Stimulated activated CD8-positive, alpha-beta memory T cell treated with anti-CD3 and anti-CD28 coated beads, Interleukin-4, amount 100 ng/mL, for 24 hours (primary cell): ENCODE measurements at regions not wholly inside any gene's neighbourhood (a gene's known extent, or its start where the extent isn't known, plus 50 kb on each side); places are given as distances from the start of the nearest gene placed in this dataset.

Experiments
- DNase-seq: peaks from one replicate; pipeline ENCODE4 v3.0.0-alpha.2; 2020; ENCODE audit warnings: low read depth

DNA sequence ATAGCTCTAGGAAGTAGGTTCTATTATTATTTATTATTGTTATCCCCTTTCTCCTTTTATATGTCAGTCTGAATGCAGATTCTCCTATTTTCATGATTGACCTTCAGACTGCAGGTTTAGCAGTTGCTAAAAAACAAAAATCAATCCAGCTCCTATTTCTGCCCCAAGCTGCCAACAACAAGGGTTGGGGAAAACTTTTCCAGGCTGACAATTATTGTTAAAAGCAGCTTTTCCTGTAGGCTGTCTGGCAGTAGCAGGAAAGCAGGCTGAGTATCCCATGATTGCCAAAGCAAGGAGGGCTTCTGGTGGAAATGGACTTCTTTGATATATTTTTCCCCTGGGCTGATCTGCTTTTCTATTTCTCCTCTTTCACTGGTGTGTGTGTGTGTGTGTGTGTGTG, 78.0 kb upstream of the CTLA4 start:
- DNase-seq: no peak

DNA sequence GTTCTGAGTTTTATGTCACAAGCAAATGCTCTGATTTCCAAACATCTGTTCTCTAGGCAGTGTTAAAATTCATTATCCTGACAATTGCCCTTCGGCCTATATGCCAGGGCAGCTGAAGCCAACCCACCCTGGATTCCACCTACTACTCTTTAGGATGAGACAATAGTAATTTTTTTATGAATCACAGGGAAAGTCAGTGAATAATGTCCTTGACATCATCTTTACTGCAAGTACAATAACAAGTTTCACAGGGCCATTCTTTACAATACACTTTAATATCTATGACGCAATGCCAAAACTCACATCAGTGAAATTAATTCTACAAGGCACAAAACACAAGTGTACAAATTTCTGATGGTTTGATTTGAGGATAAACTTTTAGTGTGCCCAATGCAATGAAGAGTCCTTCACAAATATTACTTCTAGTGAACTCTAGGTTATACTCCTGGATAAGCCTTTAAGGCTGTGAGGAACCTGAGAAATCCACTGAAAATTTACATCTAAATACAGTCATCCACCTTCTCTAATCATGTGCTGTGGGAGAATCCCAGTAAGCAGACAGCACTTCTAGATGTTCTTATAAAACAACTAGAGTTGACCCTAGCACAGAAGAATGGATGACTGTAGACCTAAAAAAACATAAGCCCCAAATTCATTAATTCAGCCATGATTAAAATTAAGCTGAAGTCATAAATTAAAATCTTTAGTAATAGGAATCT, 77.3 kb upstream of the CTLA4 start:
- no peak for DNase-seq

DNA sequence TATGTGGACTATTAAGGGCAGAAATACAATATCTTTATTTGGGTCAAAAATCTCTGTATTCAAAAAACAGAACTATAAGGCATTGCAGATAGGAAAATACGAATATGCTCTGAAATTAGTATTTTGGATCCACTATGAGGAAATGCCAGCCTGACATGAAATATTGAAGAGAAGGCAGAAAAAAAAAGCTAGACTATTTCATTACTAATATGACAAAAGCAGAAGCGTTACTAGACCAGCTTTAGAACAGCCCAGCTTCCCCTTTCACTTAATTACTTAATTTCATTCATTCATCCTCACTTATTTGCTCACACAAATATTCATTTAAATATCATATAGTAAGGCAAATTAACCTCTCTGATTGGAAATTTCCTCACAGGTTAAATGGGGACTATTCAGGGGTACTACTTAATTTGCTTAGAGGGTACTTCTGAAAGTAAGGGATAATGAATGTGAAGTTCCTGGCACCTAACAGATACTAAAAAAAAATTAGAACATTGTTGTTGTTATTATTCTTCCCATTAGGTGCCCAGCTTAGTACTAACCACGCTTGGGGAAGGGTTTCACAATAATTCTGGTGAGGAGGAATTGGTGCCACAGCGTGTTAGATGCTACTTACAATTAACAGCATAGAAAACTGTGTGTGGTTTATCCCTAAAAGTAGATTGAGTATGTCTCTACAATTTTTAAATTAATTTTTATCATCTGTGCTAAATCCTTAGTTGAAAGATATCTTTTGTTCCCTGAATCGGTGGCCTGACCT, 71.1 kb upstream of the CTLA4 start:
- no peak for DNase-seq

- no peak for DNase-seq
These were observed 70.3 kb upstream of the CTLA4 start for GRCh38 chr2:203797276-203797675.

GRCh38 chr2:203797712-203798111, 69.9 kb upstream of the CTLA4 start:
- DNase-seq: no peak

GRCh38 chr2:203798296-203799087, 69.1 kb upstream of the CTLA4 start:
- no peak for DNase-seq

DNA sequence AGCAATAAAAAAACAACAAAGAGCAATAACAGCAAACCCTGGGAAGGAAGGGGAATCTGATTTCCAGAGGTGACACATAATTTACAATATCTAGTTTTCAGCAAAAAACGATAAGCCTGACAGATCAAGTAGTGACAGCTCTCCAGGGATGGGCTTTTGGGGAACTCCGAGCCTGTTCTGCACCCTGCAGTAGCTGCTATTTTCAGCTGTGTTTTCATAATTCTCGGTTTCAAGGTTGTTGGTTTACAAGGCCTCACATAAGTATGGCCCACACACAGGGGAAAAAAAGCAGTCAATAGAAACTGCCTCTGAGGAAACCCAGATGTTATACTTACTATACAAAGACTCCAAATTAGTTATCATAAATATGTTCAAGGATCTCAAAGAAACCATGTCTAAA, 67.7 kb upstream of the CTLA4 start:
- DNase-seq: no peak

DNA sequence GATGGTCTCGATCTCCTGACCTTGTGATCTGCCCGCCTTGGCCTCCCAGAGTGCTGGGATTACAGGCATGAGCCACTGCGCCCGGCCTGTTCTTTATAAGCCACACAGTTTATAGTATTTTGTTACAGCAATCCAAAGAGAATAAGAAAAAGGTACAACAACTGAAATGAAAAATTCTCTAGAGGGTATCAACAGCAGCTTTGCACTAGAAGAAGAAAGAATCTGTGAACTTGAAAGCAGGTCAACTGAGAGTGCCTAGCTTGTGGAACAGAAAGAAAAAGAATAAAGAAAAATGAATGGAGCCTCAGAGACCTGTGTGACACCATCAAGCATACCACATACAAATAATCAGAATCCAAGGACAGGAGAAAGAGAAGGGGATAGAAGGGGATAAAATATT, 66.8 kb upstream of the CTLA4 start:
- DNase-seq: no peak

GRCh38 chr2:203802342-203803052, 65.1 kb upstream of the CTLA4 start:
- peak; percentile 17 for DNase-seq

DNA sequence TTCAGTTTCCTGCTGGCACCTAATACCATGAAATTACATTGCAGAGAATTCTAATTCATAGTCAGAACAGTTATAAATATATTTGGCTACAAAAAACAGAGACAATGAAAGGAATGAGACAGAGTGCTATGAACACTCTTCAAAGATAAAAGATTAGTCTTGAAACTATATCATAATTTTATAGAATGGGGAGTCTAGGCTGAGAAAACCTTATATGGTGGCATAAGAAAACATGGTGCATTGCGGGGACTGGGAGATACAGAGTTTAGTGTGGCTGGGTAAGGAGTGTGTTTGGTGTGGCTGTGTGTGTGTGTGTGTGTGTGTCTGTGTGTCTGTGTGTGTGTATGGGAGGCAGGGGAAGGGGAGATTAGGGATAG, 64.5 kb upstream of the CTLA4 start:
- no peak for DNase-seq

GRCh38 chr2:203804070-203804469, 63.5 kb upstream of the CTLA4 start:
- peak; percentile 22 for DNase-seq

- no peak for DNase-seq
These were observed 62.6 kb upstream of the CTLA4 start for GRCh38 chr2:203804764-203805485.

DNA sequence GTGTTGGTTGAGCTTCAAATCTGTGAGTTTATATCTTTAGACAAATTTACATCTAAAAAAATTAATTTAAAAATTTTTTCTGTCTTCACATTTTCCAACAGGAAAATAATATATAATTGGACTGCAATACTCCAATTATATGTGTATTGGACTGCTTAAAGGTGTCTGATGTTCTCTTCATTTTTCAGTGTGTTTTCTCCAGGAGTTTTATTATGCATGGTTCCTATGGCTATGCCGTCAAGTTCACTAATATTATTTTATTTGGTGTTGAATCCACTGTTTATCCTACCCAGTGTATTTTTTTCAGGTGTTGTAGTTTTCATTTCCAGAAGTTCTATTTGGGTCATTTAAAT, 62.1 kb upstream of the CTLA4 start:
- no peak for DNase-seq

- DNase-seq: no peak
These were observed 60.8 kb upstream of the CTLA4 start for GRCh38 chr2:203806761-203807160.

DNA sequence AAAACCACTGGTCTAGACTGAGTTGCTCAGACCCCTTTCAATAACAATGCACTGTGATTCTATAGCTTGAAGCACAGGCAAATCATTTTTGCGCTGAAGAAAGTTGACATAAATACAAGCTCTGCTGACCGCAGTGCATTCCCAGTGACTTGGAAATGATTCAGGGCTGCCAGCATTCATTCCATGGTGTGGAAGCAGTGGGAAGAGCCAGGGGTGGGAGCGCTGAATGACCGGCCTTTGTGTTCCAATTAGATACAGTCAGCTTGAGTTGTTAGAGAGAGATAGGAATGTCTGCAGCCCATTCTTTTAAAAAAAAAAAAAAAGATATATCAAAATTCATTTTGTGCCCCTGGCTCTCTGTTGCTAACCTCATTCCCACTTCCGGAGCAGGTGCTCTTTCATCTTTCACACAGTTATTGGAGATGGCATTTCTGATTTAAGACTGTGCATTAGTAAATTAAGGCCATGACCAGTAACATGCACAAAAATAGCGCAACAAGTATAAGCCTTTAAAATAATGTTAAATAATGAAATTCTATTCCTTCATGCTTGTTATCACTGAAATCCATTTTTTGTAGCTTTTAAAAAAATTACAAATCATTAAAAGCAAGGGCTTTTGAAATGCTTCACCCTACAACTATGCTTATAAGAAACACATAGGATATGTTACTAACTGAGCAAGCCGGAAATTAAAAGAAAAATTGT, 59.4 kb upstream of the CTLA4 start:
- no peak for DNase-seq

DNA sequence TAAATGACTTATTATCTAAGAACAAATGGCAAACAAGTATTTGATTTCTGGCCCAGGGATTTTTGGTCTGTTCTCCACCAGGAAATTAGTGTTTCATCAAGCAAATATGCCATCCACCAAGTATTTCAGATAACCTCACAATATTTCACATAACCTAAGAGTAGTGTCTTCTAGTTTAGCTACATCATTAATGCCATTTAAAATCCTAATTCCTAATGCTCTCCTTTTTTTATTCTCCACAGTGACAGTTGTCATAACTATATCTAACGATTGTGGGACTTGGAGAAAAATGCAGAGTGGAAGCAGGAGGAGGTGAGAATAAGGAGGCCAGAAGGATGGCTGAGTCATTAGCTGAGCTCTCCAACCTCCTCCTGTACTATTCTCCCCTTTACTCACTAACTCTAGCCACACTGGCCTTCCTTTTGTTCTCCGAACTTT, 58.5 kb upstream of the CTLA4 start:
- no peak for DNase-seq

- no peak for DNase-seq
These were observed 57.5 kb upstream of the CTLA4 start for GRCh38 chr2:203809991-203810510.

- DNase-seq: peak; percentile 65
These were observed 55.9 kb upstream of the CTLA4 start for GRCh38 chr2:203811491-203812221.

- no peak for DNase-seq
These were observed 55.0 kb upstream of the CTLA4 start for GRCh38 chr2:203812294-203813221.
